GM19025 (cell line): ENCODE measurements at regions not wholly inside any gene's neighbourhood (a gene's known extent, or its start where the extent isn't known, plus 50 kb on each side); places are given as distances from the start of the nearest gene placed in this dataset.
A peak's percentile ranks its signal among the peaks of the same experiment; 100 is the strongest.

Source experiments
- ATAC-seq: cut with Tn5 transposase; IDR thresholded peaks from one replicate; pipeline ENCODE4 v1.9.1; 2021; ENCODE audit warnings: mild to moderate bottlenecking, low read depth, moderate library complexity; ENCODE audit not compliant: unreplicated experiment

DNA sequence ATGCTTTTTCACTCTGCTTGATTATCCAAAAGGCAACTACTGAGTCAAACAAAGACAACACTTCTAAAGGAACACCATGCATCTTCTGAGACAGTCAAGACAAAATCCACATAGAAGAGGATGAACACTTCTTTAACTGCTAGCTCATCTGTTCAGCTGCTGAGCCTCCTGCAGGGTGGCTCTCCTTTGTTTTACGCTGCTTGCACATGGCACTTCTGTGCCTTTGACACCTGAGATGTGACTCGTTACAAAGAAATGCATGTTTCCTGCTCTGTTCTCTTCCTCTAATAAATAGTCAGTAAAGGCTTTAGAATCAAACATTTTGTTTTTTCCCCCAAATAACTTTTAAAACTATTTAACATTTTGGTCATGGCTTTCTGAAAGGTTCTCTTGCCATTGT lies 1129.4 kb downstream of the TDRD15 start:
- no peak for ATAC-seq

GRCh38 chr2:22261165-22261564 lies 1123.8 kb upstream of the KLHL29 start:
- ATAC-seq, result no peak

DNA sequence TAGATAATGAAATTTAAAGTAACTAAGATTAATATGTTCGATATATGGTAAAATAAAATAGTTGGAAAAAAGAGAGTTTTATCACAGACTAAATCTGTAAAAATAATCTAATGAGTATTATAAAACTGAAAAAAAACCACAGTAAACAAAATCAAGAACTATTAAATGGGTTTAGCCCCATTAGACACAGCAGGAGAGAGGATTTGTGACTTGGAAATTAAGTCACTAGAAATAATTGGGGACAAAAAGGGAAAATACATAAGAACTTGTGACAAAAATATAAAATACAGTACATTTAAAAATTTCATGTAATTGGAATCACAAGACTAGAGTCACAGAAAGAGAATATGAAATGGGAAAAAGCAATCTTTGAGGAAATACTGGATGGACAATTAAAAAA lies 1114.6 kb upstream of the KLHL29 start:
- ATAC-seq, result no peak

- no peak for ATAC-seq
These were observed 1111.1 kb upstream of the KLHL29 start for GRCh38 chr2:22273853-22274252.

- ATAC-seq, result no peak
These were observed 1110.3 kb upstream of the KLHL29 start for GRCh38 chr2:22274661-22275060.

- ATAC-seq, result no peak
These were observed 1108.3 kb upstream of the KLHL29 start for GRCh38 chr2:22276696-22277095.

- ATAC-seq, result no peak
These were observed 1105.4 kb upstream of the KLHL29 start for GRCh38 chr2:22279541-22279940.

DNA sequence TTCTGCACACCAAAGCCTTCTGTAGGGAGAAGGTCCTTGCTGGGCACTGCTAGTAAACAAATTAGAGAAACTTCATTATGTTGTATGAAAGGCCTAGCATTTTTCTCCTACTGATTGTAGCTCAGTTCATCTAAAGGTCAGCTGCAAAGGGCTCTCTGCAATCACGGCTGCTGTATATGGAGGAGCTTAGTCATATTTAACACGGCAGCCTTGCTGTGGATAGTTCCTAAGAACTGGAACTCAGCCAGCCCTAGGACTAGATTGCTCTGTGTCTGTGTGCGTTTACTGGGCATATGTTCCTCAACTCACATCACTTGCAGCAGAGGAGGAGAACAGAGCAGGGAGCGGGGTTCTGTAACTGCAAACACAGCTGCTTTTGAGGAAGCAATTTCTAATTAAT lies 1103.9 kb upstream of the KLHL29 start:
- no peak for ATAC-seq

DNA sequence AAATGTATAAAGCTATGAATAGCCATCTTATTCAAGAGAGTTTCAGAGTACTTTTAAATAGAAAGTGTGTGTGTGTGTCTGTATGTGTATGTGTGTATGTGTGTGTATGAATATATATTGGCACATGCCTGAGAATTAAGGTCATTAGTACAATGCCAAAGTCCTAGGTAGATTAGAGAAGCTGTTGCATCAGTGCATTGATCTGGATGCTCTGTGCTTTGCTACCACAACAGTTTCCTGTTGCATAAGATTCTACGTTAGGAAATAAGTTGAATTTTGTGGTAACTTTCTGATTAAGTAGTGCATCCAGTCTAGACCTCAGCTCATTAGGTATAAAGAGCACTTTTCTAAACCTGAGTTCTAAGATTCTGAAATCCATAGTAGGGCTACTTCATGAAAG lies 1102.8 kb upstream of the KLHL29 start:
- no peak for ATAC-seq

- no peak for ATAC-seq
These were observed 1102.1 kb upstream of the KLHL29 start for GRCh38 chr2:22282916-22283315.

DNA sequence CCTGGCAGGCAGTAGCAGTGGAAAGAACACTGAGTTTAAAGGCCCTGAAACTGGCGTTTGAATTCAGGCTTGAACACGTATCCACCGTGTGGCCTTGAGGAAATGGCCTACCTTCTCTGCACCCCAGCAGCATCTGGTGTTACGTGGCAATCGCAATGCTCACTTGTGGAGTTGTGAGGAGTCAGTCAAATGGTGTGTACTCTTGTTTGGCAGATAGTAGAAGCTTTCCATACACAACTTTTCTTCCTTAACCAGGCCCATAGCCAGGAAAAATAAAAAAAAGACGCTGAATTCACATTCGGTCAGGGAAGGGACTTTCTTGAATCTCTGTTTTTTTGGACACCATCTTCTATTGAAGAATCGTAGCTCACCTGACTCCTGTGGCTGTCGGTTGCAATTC lies 1101.5 kb upstream of the KLHL29 start:
- ATAC-seq, result no peak

- no peak for ATAC-seq
These were observed 1094.7 kb upstream of the KLHL29 start for GRCh38 chr2:22290302-22290701.

DNA sequence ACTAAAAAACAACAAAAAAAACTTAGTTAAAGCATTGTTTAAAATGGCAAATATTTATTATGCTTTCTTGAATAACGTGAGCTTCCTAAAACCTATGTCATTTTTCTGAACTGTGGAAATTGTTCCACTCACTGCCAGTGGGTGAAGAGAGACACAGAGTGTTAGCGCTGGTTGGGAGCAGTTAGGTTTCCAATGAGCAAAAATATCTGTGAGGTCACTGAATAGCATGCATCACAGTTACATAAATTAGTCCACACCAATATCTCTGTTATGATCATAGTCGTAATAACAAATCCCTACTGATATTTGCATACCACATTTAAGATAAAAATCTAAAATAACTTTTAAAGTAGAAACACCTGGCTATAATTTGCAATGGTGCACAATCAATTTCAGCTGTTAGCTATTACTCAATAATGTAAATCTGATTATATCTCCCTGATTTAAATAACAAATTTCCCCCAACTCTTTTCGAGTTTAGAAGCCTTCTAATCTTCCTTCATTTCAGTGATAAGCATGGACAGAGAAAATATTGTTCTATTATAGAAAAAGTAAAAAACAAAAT lies 1094.0 kb upstream of the KLHL29 start:
- no peak for ATAC-seq

DNA sequence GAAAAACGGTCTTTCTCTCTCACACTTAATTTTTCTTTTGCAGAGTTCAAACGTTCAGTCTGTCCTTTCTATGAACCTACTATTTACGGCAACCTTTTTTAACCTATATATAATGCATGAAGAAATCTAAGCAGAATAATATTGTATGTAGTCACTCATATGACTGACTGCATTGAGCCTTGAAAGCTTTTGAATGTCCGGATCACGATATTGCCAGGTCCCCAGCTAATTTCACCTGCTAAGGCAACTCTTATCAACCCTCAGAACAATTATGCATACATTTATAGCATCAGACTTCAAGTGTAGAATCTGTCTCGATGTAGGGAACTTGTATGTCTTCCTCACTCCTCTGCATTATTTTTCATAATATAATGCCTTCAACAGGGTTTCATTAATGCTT lies 1083.8 kb upstream of the KLHL29 start:
- no peak for ATAC-seq

GRCh38 chr2:22326250-22326649 lies 1058.7 kb upstream of the KLHL29 start:
- ATAC-seq, result no peak

- ATAC-seq, result no peak
These were observed 1055.5 kb upstream of the KLHL29 start for GRCh38 chr2:22329211-22330154.

- ATAC-seq, result no peak
These were observed 1048.6 kb upstream of the KLHL29 start for GRCh38 chr2:22336414-22336813.

GRCh38 chr2:22340716-22341115 lies 1044.3 kb upstream of the KLHL29 start:
- no peak for ATAC-seq

DNA sequence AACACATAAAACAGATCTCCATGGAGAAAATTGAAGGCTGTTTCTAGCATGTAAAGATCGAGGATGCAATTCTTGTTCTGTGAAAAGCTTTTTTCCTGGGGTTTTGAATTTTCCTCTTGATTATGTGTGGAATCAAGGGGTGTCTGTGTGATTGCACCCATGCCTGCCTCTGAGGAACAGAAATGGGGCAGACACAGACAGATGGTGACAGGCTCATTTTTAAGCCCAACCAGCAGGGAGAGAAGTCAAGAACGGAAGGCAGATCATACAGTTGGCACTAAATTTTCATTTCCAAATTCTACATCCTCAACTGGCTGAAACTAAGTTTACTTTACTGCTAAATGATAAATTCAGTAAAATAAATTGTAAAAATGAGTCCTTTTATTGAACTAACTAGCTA lies 1037.7 kb upstream of the KLHL29 start:
- ATAC-seq, result no peak

- ATAC-seq, result no peak
These were observed 1034.4 kb upstream of the KLHL29 start for GRCh38 chr2:22350621-22351020.

- ATAC-seq, result peak; percentile 54
These were observed 1029.1 kb upstream of the KLHL29 start for GRCh38 chr2:22355816-22356433.
